ENCODE measurements at regions not wholly inside any gene's neighbourhood (a gene's known extent, or its start where the extent isn't known, plus 50 kb on each side); places are given as distances from the start of the nearest gene placed in this dataset.

- Histone ChIP-seq H3K9ac (ENCODE audit: insufficient read depth, low read length, poor library complexity, severe bottlenecking) (no peak overlapping the region), H4K20me1 (ENCODE audit: insufficient read depth, low read length) (no peaks in the 10 kb centered on the region), H3K27ac (ENCODE audit: low read depth in 1 of 2, low read length in 2 of 2) (no peak overlapping the region), H3K27me3 (ENCODE audit: control insufficient read depth in 2 of 2, insufficient read depth in 2 of 2, low read length in 2 of 2) (no peaks in the 10 kb centered on the region), H3K36me3 (replicated peaks in 1 of 2; ENCODE audit: control insufficient read depth in 1 of 2, insufficient read depth in 2 of 2, low read length in 2 of 2) (no peaks in the 10 kb centered on the region), H3K4me2 (replicated peaks; ENCODE audit: extremely low read depth, low read length, poor library complexity, severe bottlenecking) (no peak overlapping the region), H3K4me1 (ENCODE audit: control insufficient read depth in 1 of 2, insufficient read depth in 2 of 2, low read length in 2 of 2) (no peaks in the 10 kb centered on the region), H3K4me3 (replicated peaks in 1 of 3; ENCODE audit: low read depth in 2 of 3, low read length in 3 of 3) (no peak overlapping the region), H2AFZ (ENCODE audit: insufficient read depth, low read depth, low read length, poor library complexity, severe bottlenecking) (no peak overlapping the region), H3K9me3 (replicated peaks in 1 of 2; ENCODE audit: control insufficient read depth in 1 of 2, insufficient read depth in 1 of 2, low read length in 2 of 2) (no peaks in the 10 kb centered on the region), H3K79me2 (ENCODE audit: insufficient read depth, low read length) (no peaks in the 10 kb centered on the region)
- no CpG with 5 or more reads among the region's 2 CpGs for WGBS (ENCODE audit: insufficient coverage)
- Mint-ChIP-seq H3K27ac (no peak overlapping the region), H3K4me3 (no peak overlapping the region), H3K9me3 (peaks cover 0 to 5% (median 2%) of the 10 kb centered on the region in 7 donors), H3K27me3 (ENCODE audit: low read depth in 3 of 3) (no peaks in the 10 kb centered on the region), H3K4me1 (no peaks in the 10 kb centered on the region), H3K36me3 (no peaks in the 10 kb centered on the region)
- no peak for TF ChIP-seq CTCF (IDR thresholded peaks at IDR 0.05)
- no peak for DNase-seq
- intact Hi-C loops (cut with micrococcal nuclease), result no loop called here
These were observed 212.7 kb downstream of the SOX3 start for GRCh38 chrX:140292188-140292587.

GRCh38 chrX:140274811-140275525 lies 229.9 kb downstream of the SOX3 start:
- no peak for DNase-seq
- no peaks in the 10 kb centered on the region for H3K79me2 ChIP-seq (ENCODE audit: insufficient read depth, low read length)
- no peaks in the 10 kb centered on the region for H3K27me3 ChIP-seq (ENCODE audit: control insufficient read depth in 2 of 2, insufficient read depth in 2 of 2, low read length in 2 of 2)
- no peaks in the 10 kb centered on the region for H3K9me3 ChIP-seq (replicated peaks in 1 of 2; ENCODE audit: control insufficient read depth in 1 of 2, insufficient read depth in 1 of 2, low read length in 2 of 2)
- H3K27ac ChIP-seq (ENCODE audit: low read depth in 1 of 2, low read length in 2 of 2), result no peak overlapping the region
- no peak overlapping the region for H2AFZ ChIP-seq (ENCODE audit: insufficient read depth, low read depth, low read length, poor library complexity, severe bottlenecking)
- no peaks in the 10 kb centered on the region for H3K36me3 Mint-ChIP-seq
- no peaks in the 10 kb centered on the region for H3K4me1 ChIP-seq (ENCODE audit: control insufficient read depth in 1 of 2, insufficient read depth in 2 of 2, low read length in 2 of 2)
- no peak overlapping the region for H3K4me2 ChIP-seq (replicated peaks; ENCODE audit: extremely low read depth, low read length, poor library complexity, severe bottlenecking)
- no peak for TF ChIP-seq CTCF (IDR thresholded peaks at IDR 0.05)
- WGBS (ENCODE audit: insufficient coverage), result 40% methylated on average over 1 of the region's 3 CpGs
- intact Hi-C loops (cut with micrococcal nuclease), result no loop called here
- H3K4me3 ChIP-seq (replicated peaks in 1 of 3; ENCODE audit: low read depth in 2 of 3, low read length in 3 of 3), result no peak overlapping the region
- no peaks in the 10 kb centered on the region for H3K36me3 ChIP-seq (replicated peaks in 1 of 2; ENCODE audit: control insufficient read depth in 1 of 2, insufficient read depth in 2 of 2, low read length in 2 of 2)
- H3K9me3 Mint-ChIP-seq, result peaks cover 0 to 12% (median 2%) of the 10 kb centered on the region in 7 donors
- H3K27me3 Mint-ChIP-seq (ENCODE audit: low read depth in 3 of 3), result no peaks in the 10 kb centered on the region
- H3K27ac Mint-ChIP-seq, result no peak overlapping the region
- H4K20me1 ChIP-seq (ENCODE audit: insufficient read depth, low read length), result no peaks in the 10 kb centered on the region
- no peak overlapping the region for H3K9ac ChIP-seq (ENCODE audit: insufficient read depth, low read length, poor library complexity, severe bottlenecking)
- H3K4me1 Mint-ChIP-seq, result no peaks in the 10 kb centered on the region
- no peak overlapping the region for H3K4me3 Mint-ChIP-seq

All from CD14-positive monocyte (primary cell).